KOPT-K1 (cell line): ENCODE measurements at regions not wholly inside any gene's neighbourhood (a gene's known extent, or its start where the extent isn't known, plus 50 kb on each side); places are given as distances from the start of the nearest gene placed in this dataset.
"Not testable (repeated sequence)": the region's sequence is repeated elsewhere in the genome, so short reads cannot be mapped to it uniquely, and the experiment has no call there.

Source experiments
- H3K27ac ChIP-seq: fragments of 200-600 bp; sonication (generic); 2 replicates; pipeline ENCODE4 v1.5.1; 2016; ENCODE audit warnings: antibody characterized with exemption, mild to moderate bottlenecking, low read depth, low read length; ENCODE audit not compliant: poor library complexity, severe bottlenecking
- H3K36me3 ChIP-seq: fragments of 200-600 bp; sonication (generic); 2 replicates; pipeline ENCODE4 v1.5.1; 2017; ENCODE audit warnings: antibody characterized with exemption, mild to moderate bottlenecking, low read length, moderate library complexity; ENCODE audit not compliant: insufficient read depth
- H3K9me3 ChIP-seq: fragments of 200-600 bp; sonication (generic); 2 replicates; pipeline ENCODE4 v1.5.1; 2017; ENCODE audit warnings: antibody characterized with exemption, low read length, mild to moderate bottlenecking; ENCODE audit not compliant: insufficient read depth, poor library complexity, severe bottlenecking

- Histone ChIP-seq H3K9me3 (no peaks in the 10 kb centered on the region), H3K36me3 (no peaks in the 10 kb centered on the region)
These were observed 158.0 kb upstream of the SEMA6A start for GRCh38 chr5:116732591-116732990.

GRCh38 chr5:116731432-116731831, 156.8 kb upstream of the SEMA6A start:
- no peaks in the 10 kb centered on the region for H3K9me3 ChIP-seq
- no peak overlapping the region for H3K27ac ChIP-seq
- H3K36me3 ChIP-seq, result no peaks in the 10 kb centered on the region

More at GRCh38 chr5:116732591-116732990, 158.0 kb upstream of the SEMA6A start:
- no peak overlapping the region for H3K27ac ChIP-seq

- Histone ChIP-seq H3K9me3 (no peaks in the 10 kb centered on the region), H3K36me3 (no peaks in the 10 kb centered on the region), H3K27ac (no peak overlapping the region)
These were observed 156.1 kb upstream of the SEMA6A start for GRCh38 chr5:116730706-116731105.

GRCh38 chr5:116730185-116730584, 155.6 kb upstream of the SEMA6A start:
- Histone ChIP-seq H3K36me3 (no peaks in the 10 kb centered on the region), H3K9me3 (no peaks in the 10 kb centered on the region), H3K27ac (no peak overlapping the region)

GRCh38 chr5:116727248-116727647, 152.6 kb upstream of the SEMA6A start:
- Histone ChIP-seq H3K27ac (no peak overlapping the region), H3K9me3 (no peaks in the 10 kb centered on the region), H3K36me3 (no peaks in the 10 kb centered on the region)

- not testable (repeated sequence) for H3K27ac ChIP-seq, H3K36me3 ChIP-seq, H3K9me3 ChIP-seq
These were observed 151.6 kb upstream of the SEMA6A start for GRCh38 chr5:116726180-116726579.

- no peak overlapping the region for H3K27ac ChIP-seq
- H3K36me3 ChIP-seq, result no peaks in the 10 kb centered on the region
- H3K9me3 ChIP-seq, result no peaks in the 10 kb centered on the region
These were observed 150.3 kb upstream of the SEMA6A start for GRCh38 chr5:116724971-116725370.

- Histone ChIP-seq H3K27ac (no peak overlapping the region), H3K36me3 (no peaks in the 10 kb centered on the region), H3K9me3 (no peaks in the 10 kb centered on the region)
These were observed 148.0 kb upstream of the SEMA6A start for GRCh38 chr5:116722651-116723050.

- Histone ChIP-seq H3K27ac (no peak overlapping the region), H3K36me3 (no peaks in the 10 kb centered on the region)
These were observed 144.5 kb upstream of the SEMA6A start for GRCh38 chr5:116719106-116719505.

GRCh38 chr5:116718317-116718716, 143.7 kb upstream of the SEMA6A start:
- H3K9me3 ChIP-seq, result no peaks in the 10 kb centered on the region
- no peak overlapping the region for H3K27ac ChIP-seq
- H3K36me3 ChIP-seq, result no peaks in the 10 kb centered on the region

More at GRCh38 chr5:116719106-116719505, 144.5 kb upstream of the SEMA6A start:
- no peaks in the 10 kb centered on the region for H3K9me3 ChIP-seq

GRCh38 chr5:116709082-116709481, 134.5 kb upstream of the SEMA6A start:
- no peaks in the 10 kb centered on the region for H3K36me3 ChIP-seq
- no peak overlapping the region for H3K27ac ChIP-seq
- H3K9me3 ChIP-seq, result no peaks in the 10 kb centered on the region

- H3K36me3 ChIP-seq, H3K27ac ChIP-seq, H3K9me3 ChIP-seq: not testable (repeated sequence)
These were observed 130.5 kb upstream of the SEMA6A start for GRCh38 chr5:116705121-116705519.

GRCh38 chr5:116703941-116704340, 129.3 kb upstream of the SEMA6A start:
- H3K9me3 ChIP-seq, result no peaks in the 10 kb centered on the region
- no peaks in the 10 kb centered on the region for H3K36me3 ChIP-seq
- H3K27ac ChIP-seq, result no peak overlapping the region

- H3K27ac ChIP-seq, result no peak overlapping the region
- no peaks in the 10 kb centered on the region for H3K36me3 ChIP-seq
- H3K9me3 ChIP-seq, result no peaks in the 10 kb centered on the region
These were observed 128.7 kb upstream of the SEMA6A start for GRCh38 chr5:116703328-116703727.

GRCh38 chr5:116702776-116703175, 128.2 kb upstream of the SEMA6A start:
- Histone ChIP-seq H3K36me3 (no peaks in the 10 kb centered on the region), H3K27ac (no peak overlapping the region), H3K9me3 (no peaks in the 10 kb centered on the region)

GRCh38 chr5:116699332-116699731, 124.7 kb upstream of the SEMA6A start:
- no peak overlapping the region for H3K27ac ChIP-seq
- H3K36me3 ChIP-seq, result no peaks in the 10 kb centered on the region
- H3K9me3 ChIP-seq, result no peaks in the 10 kb centered on the region

- Histone ChIP-seq H3K27ac (no peak overlapping the region), H3K36me3 (no peaks in the 10 kb centered on the region), H3K9me3 (no peaks in the 10 kb centered on the region)
These were observed 121.7 kb upstream of the SEMA6A start for GRCh38 chr5:116696366-116696765.
